Ishikawa (cell line): ENCODE measurements at regions not wholly inside any gene's neighbourhood (a gene's known extent, or its start where the extent isn't known, plus 50 kb on each side); places are given as distances from the start of the nearest gene placed in this dataset.

Experiments
- CREB1 ChIP-seq: IDR thresholded peaks from 2 replicates; pipeline ENCODE4 v1.6.1; 2012; ENCODE audit warnings: low read depth
- EGR1 ChIP-seq: IDR thresholded peaks from 2 replicates; pipeline ENCODE4 v1.6.1; 2012
- EP300 ChIP-seq: IDR thresholded peaks from 2 replicates; pipeline ENCODE4 v1.6.1; 2012; ENCODE audit warnings: borderline replicate concordance
- FOXM1 ChIP-seq: IDR thresholded peaks from 2 replicates; pipeline ENCODE4 v1.6.1; 2012; ENCODE audit warnings: low read depth, borderline replicate concordance
- NFIC ChIP-seq: IDR thresholded peaks from 2 replicates; pipeline ENCODE4 v1.6.1; 2012
- RAD21 ChIP-seq: IDR thresholded peaks from 2 replicates; pipeline ENCODE4 v1.6.1; 2012; ENCODE audit warnings: low read depth
- REST ChIP-seq: IDR thresholded peaks from 2 replicates; pipeline ENCODE4 v1.6.1; 2012; ENCODE audit warnings: low read depth, mild to moderate bottlenecking
- TAF1 ChIP-seq: IDR thresholded peaks from 2 replicates; pipeline ENCODE4 v1.6.1; 2012; ENCODE audit warnings: low read depth, mild to moderate bottlenecking
- TCF12 ChIP-seq: IDR thresholded peaks from 2 replicates; pipeline ENCODE4 v1.6.1; 2012; ENCODE audit warnings: low read depth
- TEAD4 ChIP-seq: IDR thresholded peaks from 2 replicates; pipeline ENCODE4 v1.6.1; 2012
- YY1 ChIP-seq: IDR thresholded peaks from 2 replicates; pipeline ENCODE4 v1.6.1; 2012; ENCODE audit warnings: low read depth
- ZBTB7A ChIP-seq: IDR thresholded peaks from 2 replicates; pipeline ENCODE4 v1.6.1; 2012; ENCODE audit warnings: low read depth
- TF ChIP-seq, protein P1 (sequence below): IDR thresholded peaks from 2 replicates; pipeline ENCODE4 v1.6.1; 2012
- TF ChIP-seq, protein P2 (sequence below): IDR thresholded peaks from 2 replicates; pipeline ENCODE4 v1.6.1; 2012

DNA sequence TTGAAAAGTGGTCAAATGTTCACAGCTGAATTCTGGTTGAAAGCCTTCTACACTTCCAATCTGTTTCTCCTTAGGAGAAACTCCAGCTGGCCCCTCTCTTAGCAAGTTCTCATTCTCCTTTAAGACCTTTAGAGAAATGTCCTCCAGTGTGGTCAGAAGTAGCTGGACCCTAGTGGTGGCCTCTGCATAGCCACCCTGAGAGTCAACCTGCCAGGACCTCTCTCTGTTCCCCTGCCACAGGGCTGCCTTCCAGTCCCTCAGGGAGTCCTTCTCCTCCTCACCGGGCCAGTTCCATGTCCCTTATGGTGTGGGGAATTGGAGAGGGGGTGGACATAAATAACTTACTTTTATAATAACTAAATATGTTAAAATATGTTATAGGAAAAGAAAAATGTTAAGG is 200.9 kb upstream of the PKDCC start:
- TF ChIP-seq YY1 = no peak
- no peak for TF ChIP-seq ZBTB7A
- TF ChIP-seq, protein P1, sequence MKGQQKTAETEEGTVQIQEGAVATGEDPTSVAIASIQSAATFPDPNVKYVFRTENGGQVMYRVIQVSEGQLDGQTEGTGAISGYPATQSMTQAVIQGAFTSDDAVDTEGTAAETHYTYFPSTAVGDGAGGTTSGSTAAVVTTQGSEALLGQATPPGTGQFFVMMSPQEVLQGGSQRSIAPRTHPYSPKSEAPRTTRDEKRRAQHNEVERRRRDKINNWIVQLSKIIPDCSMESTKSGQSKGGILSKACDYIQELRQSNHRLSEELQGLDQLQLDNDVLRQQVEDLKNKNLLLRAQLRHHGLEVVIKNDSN = no peak
- no peak for TF ChIP-seq EP300
- TF ChIP-seq RAD21 = no peak
- TF ChIP-seq, protein P2, sequence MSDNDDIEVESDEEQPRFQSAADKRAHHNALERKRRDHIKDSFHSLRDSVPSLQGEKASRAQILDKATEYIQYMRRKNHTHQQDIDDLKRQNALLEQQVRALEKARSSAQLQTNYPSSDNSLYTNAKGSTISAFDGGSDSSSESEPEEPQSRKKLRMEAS = no peak
- no peak for TF ChIP-seq REST
- no peak for TF ChIP-seq NFIC
- TF ChIP-seq FOXM1 = no peak
- TF ChIP-seq TCF12 = no peak
- TF ChIP-seq CREB1 = no peak
- TF ChIP-seq EGR1 = no peak
- no peak for TF ChIP-seq TEAD4
- TF ChIP-seq TAF1 = no peak
